ENCODE measurements at regions not wholly inside any gene's neighbourhood (a gene's known extent, or its start where the extent isn't known, plus 50 kb on each side); places are given as distances from the start of the nearest gene placed in this dataset.
A peak's percentile ranks its signal among the peaks of the same experiment; 100 is the strongest.

GRCh38 chr4:55175779-55176231 is 50.4 kb upstream of the KDR start:
- no peak for DNase-seq

DNA sequence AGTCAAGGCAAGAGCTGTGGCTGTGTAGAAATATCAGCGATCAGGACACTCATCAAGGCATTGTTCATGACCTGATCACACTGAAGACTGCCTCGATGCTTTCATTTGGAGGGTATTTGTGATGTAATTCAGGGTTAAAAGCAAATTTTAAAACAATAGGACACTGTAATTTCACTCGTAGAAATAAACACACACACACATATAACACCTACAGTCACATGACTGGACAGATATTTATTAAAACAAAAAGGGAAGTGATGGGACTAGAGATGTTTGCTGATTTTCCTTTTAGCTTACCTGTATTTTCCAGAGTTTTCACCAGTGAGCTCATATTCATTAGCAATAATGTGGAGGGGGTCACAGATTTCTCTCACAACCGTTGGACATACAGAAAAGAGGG is 51.1 kb upstream of the KDR start:
- DNase-seq, result no peak

GRCh38 chr4:55177461-55177860 is 52.1 kb upstream of the KDR start:
- DNase-seq, result no peak

GRCh38 chr4:55178226-55179005 is 53.0 kb upstream of the KDR start:
- DNase-seq, result no peak

DNA sequence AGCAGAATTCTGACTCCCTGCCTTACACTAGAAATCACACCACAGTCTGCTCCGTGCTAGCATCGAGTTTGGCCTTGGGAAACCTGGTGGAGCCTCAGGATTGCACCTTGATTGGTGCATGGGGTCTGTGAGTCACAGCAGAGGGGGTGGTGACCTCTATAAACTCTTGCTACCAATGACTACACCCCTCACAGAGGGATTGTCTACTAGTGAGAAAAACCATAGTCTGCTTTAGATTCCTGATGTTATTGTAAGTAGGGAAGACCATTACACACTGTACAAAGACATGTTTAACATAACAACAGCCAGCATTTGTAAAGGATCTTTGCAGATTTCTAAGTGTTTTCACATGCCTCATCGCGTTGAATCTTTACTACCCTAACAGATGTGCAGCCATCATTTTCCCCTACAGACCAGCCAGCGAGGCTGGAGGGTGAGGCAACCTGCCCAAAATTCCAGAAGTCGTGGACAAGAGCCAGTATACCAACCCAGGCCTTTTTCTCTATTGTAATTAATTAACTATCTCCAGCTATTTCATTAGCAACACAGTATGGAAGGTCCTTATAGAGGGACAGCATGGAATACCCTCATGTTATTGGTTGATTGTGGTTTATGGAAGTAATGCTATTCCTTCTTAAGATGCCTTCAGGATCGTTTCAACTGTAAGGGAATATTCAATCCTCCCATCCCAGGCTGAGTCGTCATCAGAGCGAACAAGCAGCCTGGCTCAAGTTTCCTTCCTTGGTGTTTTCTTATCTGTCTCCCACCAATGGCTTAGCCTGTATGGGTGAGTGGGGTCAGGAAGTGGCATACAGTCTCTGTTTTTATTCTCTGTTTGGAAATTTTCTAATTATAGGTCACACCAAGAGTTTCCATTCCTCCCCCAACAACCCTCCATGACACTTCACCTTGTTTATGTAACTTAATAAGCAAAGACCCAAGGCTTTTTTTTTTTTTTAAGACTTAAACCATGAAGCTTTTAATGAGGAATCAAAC is 55.9 kb upstream of the KDR start:
- DNase-seq, result no peak

DNA sequence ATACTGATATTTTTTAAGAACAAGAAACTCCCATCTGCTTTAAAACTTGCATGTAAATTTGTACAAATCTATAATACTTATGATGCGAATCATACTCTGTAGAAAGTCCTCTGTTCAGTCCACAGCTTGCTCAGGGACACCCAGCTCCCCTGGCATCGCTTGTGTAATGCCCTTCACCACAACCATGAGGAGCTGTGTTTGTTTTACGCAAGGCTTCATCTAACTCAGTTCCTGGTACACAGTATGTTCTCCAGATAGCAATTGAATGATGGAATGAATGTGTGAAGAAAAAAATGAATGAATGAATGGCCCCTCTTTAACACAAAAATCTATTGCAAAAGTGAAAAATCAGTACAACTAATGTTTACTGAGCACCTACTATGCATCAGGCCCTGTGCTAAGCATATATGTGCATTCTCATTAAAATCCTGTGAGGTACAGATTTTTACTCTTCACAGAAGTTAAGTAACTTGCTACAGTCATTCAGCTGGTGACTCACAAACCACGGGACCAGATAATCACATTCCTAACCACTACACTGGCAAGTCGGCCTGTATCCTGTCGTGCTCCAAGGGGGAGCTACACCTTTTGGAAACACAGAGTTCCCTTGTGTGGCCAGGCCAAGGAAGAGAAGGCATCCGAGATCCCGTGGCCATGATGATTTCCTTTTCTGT is 58.7 kb upstream of the KDR start:
- no peak for DNase-seq

GRCh38 chr4:55184600-55185523 is 59.5 kb upstream of the KDR start:
- peak; percentile 3 for DNase-seq

DNA sequence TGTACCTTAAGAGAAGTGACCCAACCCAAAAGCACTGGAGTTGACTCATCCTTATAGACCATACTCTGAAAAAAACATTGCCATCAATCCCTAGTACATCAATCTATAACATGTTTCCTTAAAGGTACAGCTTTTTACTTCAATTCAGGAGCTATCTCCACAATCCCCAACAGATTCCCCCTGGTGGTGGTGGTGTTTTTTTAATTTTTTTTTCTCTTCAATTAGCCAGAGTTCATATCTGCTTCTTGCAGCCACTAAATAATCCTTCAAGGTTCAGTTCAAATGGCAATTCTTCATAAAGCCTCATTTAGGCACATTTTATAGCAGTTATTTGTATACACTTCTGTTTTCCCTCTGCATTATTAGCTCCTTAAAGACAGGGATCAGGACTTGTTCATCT is 60.7 kb upstream of the KDR start:
- no peak for DNase-seq

- no peak for DNase-seq
These were observed 61.3 kb upstream of the KDR start for GRCh38 chr4:55186700-55187099.

DNA sequence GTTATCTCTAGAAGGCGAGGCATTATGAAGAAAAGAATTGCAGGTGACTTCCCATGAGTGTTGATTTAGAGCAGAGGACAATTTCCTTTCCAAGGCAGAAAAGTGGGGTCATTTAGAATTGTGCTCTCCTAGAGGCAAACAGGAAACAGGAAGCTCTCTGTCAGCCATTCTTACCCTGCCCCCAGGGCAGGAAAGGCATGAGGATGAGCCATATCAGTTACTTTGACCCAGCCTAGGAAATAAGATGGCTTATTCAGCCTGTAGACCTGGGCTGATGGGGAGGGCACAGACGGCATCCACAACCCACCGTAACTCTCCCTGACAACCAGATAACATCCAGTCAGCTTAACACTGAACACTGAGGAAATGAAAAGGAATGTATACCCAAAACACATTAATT is 88.8 kb upstream of the KDR start:
- no peak for DNase-seq

- no peak for DNase-seq
These were observed 89.7 kb upstream of the KDR start for GRCh38 chr4:55215087-55215486.

- DNase-seq, result no peak
These were observed 91.7 kb upstream of the KDR start for GRCh38 chr4:55216863-55217635.

- no peak for DNase-seq
These were observed 92.6 kb upstream of the KDR start for GRCh38 chr4:55218041-55218440.

GRCh38 chr4:55237839-55238238 is 108.2 kb upstream of the SRD5A3 start:
- no peak for DNase-seq

DNA sequence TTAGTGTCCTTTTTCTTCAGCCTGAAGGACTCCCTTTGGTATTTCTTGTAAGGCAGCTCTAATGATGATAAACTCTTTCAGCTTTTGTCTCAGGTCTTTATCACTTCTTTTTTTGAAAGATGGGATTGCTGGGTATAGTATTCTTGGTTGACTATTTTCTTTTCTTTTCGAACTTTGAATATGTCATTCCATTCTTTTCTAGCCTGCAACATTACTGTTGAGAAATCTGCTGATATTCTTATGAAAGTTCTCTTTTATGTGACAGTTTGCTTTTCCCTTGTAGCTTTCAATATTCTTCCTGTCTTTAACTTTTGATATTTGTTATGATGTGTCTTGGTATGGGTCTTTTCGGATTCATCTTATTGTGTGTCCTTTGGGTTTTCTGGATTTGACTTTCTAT is 107.6 kb upstream of the SRD5A3 start:
- no peak for DNase-seq

GRCh38 chr4:55241461-55241860 is 104.6 kb upstream of the SRD5A3 start:
- DNase-seq, result no peak

DNA sequence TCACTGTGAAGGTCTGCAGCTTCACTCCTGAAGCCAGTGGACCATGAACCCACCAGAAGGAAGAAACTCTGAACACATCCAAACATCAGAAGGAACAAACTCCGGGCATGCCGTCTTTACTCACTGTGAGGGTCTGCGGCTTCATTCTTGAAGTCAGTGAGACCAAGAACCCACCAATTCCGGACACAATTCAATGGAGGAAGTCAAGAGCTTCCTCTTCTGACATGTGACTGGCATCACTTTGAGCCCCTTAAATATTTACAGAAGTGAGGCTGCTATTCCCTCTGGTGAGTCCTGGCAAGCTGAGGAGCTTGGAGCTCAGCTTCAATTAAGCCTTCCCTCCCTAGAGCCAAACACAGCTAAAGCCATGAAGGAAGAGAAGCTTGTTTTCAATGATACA is 103.5 kb upstream of the SRD5A3 start:
- no peak for DNase-seq

- no peak for DNase-seq
These were observed 98.5 kb upstream of the SRD5A3 start for GRCh38 chr4:55247521-55247920.

- no peak for DNase-seq
These were observed 97.3 kb upstream of the SRD5A3 start for GRCh38 chr4:55248756-55249155.

DNA sequence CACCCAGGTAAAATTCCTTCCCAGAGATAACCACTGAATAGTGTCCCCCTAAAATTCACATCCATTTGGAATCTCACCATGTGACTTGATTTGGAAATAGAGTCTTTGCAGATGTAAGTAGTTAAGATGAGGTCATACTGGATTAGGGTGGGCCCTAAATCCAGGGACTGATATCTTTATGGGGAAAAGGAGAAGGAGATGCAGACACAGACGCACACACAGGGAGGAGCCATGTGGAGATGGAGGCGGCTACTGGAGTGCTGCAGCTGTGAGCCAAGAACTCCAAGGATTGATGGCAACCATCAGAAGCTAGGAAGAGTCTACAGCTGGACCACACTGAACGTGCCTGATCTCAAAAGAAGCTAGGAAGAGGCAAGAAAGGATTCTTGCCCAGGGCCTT is 96.6 kb upstream of the SRD5A3 start:
- DNase-seq, result no peak

DNA sequence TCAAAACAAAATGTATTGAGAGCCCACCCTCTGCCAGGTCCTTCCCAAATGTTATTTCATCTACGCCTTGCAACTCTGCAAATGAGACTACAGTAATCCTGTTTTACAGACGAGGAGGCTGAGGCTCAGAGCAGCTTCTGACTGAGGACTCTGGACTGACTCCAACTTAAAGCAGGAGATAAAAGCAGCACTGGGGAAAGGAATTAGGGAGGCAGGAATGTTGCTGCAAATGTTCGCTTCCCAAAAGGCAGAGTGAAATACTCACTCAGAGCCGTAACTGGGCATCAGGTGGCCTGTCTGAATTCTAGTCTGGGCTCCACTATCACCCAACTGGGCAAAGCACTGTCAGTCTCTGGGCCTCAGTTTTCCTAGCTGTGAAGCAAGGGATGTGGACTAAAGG is 94.7 kb upstream of the SRD5A3 start:
- no peak for DNase-seq
